ENCODE measurements at regions not wholly inside any gene's neighbourhood (a gene's known extent, or its start where the extent isn't known, plus 50 kb on each side); places are given as distances from the start of the nearest gene placed in this dataset.

DNA sequence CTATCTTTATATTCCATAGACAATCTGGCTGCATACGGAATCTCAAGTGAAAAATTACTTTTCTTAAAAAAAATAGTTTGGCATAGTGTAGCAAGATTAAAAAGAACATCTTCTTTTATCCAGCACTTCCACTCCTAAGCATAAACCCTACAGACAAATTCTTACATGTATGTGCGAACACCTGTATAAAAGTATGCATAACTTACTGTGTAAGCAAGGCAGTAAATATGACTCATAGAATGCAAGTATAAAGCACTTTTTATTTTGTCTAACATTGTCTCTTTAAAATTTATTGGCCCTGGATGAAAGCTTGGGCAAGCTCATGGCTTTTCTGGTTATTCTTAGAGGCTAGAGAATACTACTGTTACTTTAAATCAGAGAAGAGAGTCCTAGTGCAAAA, 86.4 kb downstream of the MSX2 start:
- TF ChIP-seq, protein P1, sequence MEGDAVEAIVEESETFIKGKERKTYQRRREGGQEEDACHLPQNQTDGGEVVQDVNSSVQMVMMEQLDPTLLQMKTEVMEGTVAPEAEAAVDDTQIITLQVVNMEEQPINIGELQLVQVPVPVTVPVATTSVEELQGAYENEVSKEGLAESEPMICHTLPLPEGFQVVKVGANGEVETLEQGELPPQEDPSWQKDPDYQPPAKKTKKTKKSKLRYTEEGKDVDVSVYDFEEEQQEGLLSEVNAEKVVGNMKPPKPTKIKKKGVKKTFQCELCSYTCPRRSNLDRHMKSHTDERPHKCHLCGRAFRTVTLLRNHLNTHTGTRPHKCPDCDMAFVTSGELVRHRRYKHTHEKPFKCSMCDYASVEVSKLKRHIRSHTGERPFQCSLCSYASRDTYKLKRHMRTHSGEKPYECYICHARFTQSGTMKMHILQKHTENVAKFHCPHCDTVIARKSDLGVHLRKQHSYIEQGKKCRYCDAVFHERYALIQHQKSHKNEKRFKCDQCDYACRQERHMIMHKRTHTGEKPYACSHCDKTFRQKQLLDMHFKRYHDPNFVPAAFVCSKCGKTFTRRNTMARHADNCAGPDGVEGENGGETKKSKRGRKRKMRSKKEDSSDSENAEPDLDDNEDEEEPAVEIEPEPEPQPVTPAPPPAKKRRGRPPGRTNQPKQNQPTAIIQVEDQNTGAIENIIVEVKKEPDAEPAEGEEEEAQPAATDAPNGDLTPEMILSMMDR (conservative IDR thresholded peaks at IDR 0.05; ENCODE audit: low read length) = no peak
- no peak for TF ChIP-seq EZH2phosphoT487 (IDR thresholded peaks at IDR 0.05; ENCODE audit: borderline replicate concordance, low read depth, low read length)
